ENCODE measurements at regions not wholly inside any gene's neighbourhood (a gene's known extent, or its start where the extent isn't known, plus 50 kb on each side); places are given as distances from the start of the nearest gene placed in this dataset.

DNA sequence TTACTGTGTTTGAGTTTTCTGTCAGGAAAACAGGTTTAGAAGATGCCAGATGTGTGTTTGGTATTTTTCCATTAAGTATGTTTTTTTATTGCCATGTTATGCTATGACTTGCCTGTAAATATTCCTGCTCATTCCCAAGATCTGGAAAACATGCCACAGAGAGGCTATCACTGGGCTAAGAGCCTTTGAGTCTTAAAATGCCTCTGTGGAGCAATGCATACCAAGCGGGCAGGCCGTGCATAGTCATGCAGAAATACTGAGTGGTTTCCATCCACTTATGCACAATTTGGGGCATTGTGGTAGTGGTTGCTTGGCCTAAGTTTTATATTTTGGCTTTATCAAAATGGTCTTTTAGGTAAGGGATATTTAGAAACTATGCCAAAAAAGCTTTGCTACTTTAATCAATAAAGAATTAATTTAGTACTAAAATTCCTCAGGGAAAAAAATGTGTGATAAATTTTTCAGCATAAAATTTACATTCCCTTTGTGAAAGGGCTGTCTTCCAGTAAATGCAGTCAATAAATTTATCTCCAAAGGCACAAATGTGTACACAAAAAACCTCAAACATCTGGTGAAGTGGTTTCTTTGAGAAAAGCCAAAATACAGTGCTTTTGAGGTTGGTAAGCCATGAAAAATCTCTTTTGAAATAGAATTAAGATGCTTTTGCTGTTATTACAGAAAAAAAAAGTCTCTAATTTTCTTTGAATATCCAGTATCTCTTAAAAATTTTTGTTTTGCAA, 341.3 kb upstream of the FBXO33 start:
- Histone ChIP-seq H3K27me3 (ENCODE audit: low read length) (no peaks in the 10 kb centered on the region), H3K79me2 (ENCODE audit: insufficient read depth, low read length) (no peaks in the 10 kb centered on the region), H3K27ac (ENCODE audit: low read depth, low read length) (no peak overlapping the region), H3K9ac (ENCODE audit: low read length) (no peak overlapping the region), H3K4me2 (ENCODE audit: low read depth, low read length, poor library complexity, severe bottlenecking) (no peak overlapping the region), H3K9me2 (replicated peaks; ENCODE audit: insufficient read depth, low read length) (no peaks in the 10 kb centered on the region), H3K36me3 (ENCODE audit: low read length) (no peaks in the 10 kb centered on the region), H3K4me3 (ENCODE audit: insufficient read depth, low read length, poor library complexity, severe bottlenecking) (no peak overlapping the region), H3K9me3 (ENCODE audit: insufficient read depth, low read length) (no peaks in the 10 kb centered on the region), H4K20me1 (ENCODE audit: low read depth, low read length) (no peaks in the 10 kb centered on the region), H3F3A (ENCODE audit: insufficient read depth) (no peaks in the 10 kb centered on the region), H2AFZ (ENCODE audit: low read depth, low read length, severe bottlenecking) (no peak overlapping the region)
- no peak for TF ChIP-seq EZH2phosphoT487 (conservative IDR thresholded peaks at IDR 0.05; ENCODE audit: low read length)
- TF ChIP-seq, protein P1, sequence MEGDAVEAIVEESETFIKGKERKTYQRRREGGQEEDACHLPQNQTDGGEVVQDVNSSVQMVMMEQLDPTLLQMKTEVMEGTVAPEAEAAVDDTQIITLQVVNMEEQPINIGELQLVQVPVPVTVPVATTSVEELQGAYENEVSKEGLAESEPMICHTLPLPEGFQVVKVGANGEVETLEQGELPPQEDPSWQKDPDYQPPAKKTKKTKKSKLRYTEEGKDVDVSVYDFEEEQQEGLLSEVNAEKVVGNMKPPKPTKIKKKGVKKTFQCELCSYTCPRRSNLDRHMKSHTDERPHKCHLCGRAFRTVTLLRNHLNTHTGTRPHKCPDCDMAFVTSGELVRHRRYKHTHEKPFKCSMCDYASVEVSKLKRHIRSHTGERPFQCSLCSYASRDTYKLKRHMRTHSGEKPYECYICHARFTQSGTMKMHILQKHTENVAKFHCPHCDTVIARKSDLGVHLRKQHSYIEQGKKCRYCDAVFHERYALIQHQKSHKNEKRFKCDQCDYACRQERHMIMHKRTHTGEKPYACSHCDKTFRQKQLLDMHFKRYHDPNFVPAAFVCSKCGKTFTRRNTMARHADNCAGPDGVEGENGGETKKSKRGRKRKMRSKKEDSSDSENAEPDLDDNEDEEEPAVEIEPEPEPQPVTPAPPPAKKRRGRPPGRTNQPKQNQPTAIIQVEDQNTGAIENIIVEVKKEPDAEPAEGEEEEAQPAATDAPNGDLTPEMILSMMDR (IDR thresholded peaks at IDR 0.05; ENCODE audit: insufficient read depth, low read length, poor library complexity, severe bottlenecking), result no peak

DNA sequence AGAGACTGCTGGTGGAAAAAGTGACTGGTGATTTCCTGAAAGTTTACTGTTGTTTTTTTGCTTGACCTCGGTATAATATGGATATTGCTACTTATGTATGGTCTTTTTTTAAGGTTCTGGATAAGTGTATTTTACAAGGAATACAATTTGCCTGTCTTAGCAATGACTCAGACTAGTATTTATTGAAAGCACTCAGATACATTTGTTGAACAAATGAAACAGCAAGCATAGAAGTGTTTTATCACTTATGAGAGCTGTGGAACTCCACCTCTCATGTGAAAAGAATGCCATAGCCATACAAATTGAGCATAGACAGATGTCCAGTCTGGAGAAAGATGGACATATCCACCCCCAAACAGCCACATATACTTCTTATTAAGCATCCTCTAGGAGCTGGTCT, 340.4 kb upstream of the FBXO33 start:
- Histone ChIP-seq H3K4me2 (ENCODE audit: low read depth, low read length, poor library complexity, severe bottlenecking) (no peak overlapping the region), H3K27me3 (ENCODE audit: low read length) (no peaks in the 10 kb centered on the region), H3K9me3 (ENCODE audit: insufficient read depth, low read length) (no peaks in the 10 kb centered on the region), H3K4me3 (ENCODE audit: insufficient read depth, low read length, poor library complexity, severe bottlenecking) (no peak overlapping the region), H3F3A (ENCODE audit: insufficient read depth) (no peaks in the 10 kb centered on the region), H4K20me1 (ENCODE audit: low read depth, low read length) (no peaks in the 10 kb centered on the region), H3K9ac (ENCODE audit: low read length) (no peak overlapping the region), H3K27ac (ENCODE audit: low read depth, low read length) (no peak overlapping the region), H2AFZ (ENCODE audit: low read depth, low read length, severe bottlenecking) (no peak overlapping the region), H3K36me3 (ENCODE audit: low read length) (no peaks in the 10 kb centered on the region), H3K79me2 (ENCODE audit: insufficient read depth, low read length) (no peaks in the 10 kb centered on the region), H3K9me2 (replicated peaks; ENCODE audit: insufficient read depth, low read length) (no peaks in the 10 kb centered on the region)
- TF ChIP-seq EZH2phosphoT487 (conservative IDR thresholded peaks at IDR 0.05; ENCODE audit: low read length), result no peak
- TF ChIP-seq, protein P1 (IDR thresholded peaks at IDR 0.05; ENCODE audit: insufficient read depth, low read length, poor library complexity, severe bottlenecking), result no peak

DNA sequence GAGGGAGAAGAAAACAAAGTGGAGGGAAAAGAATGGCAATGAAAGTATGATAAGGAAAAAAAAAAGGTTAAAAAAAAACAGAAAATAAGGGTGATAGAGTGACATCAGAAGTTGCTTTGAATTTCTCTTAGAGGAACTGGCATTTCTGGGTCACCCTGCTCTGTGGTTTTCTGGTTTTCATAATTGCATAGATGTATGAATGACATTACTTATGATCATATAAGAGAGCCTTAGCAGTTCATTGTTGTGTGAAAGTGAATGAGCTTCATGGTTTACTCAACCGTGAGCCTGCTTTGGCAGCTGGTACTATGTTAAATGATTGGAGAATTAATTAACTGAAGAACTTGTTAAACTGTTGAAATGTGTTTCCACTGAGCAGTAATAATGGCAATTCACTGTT, 336.4 kb upstream of the FBXO33 start:
- Histone ChIP-seq H3K4me2 (ENCODE audit: low read depth, low read length, poor library complexity, severe bottlenecking) (no peak overlapping the region), H3K27me3 (ENCODE audit: low read length) (no peaks in the 10 kb centered on the region)

More for the DNA sequence above, 336.4 kb upstream of the FBXO33 start:
- Histone ChIP-seq H3K36me3 (ENCODE audit: low read length) (no peaks in the 10 kb centered on the region), H3K9ac (ENCODE audit: low read length) (no peak overlapping the region), H3K9me2 (replicated peaks; ENCODE audit: insufficient read depth, low read length) (no peaks in the 10 kb centered on the region), H3F3A (ENCODE audit: insufficient read depth) (no peaks in the 10 kb centered on the region; the same call in 1 of the 2 replicates), H2AFZ (ENCODE audit: low read depth, low read length, severe bottlenecking) (no peak overlapping the region), H3K27ac (ENCODE audit: low read depth, low read length) (no peak overlapping the region), H3K9me3 (ENCODE audit: insufficient read depth, low read length) (peaks cover 7% of the 10 kb centered on the region), H3K4me3 (ENCODE audit: insufficient read depth, low read length, poor library complexity, severe bottlenecking) (no peak overlapping the region), H4K20me1 (ENCODE audit: low read depth, low read length) (no peaks in the 10 kb centered on the region), H3K79me2 (ENCODE audit: insufficient read depth, low read length) (no peaks in the 10 kb centered on the region)
- TF ChIP-seq, protein P1 (IDR thresholded peaks at IDR 0.05; ENCODE audit: insufficient read depth, low read length, poor library complexity, severe bottlenecking), result no peak
- TF ChIP-seq EZH2phosphoT487 (conservative IDR thresholded peaks at IDR 0.05; ENCODE audit: low read length), result no peak
